ENCODE measurements at regions not wholly inside any gene's neighbourhood (a gene's known extent, or its start where the extent isn't known, plus 50 kb on each side); places are given as distances from the start of the nearest gene placed in this dataset.
"Not testable (repeated sequence)": the region's sequence is repeated elsewhere in the genome, so short reads cannot be mapped to it uniquely, and the experiment has no call there.

DNA sequence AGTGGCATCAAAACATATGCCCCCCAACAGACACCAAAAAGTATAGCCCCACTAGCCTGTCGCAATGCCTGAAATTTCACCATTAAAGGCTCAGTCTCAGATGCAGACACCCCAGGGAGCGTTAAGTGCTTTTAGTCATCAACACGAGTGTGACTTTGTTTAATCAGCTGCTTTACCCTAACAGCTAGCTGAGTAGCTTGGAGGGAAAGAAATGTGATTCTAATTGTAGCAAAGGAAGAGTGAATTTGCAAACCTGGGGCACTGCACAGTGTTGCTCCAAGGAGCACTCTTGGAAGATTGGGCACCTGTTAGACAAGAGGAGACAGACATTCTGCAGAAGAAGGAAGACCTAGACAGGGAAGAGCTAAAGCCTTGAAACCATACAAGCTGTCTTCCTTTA lies 145.1 kb downstream of the BEND2 start:
- Histone ChIP-seq H3K9me3 (no peaks in the 10 kb centered on the region), H3K36me3 (no peaks in the 10 kb centered on the region), H3K4me1 (no peaks in the 10 kb centered on the region), H3K27me3 (no peaks in the 10 kb centered on the region), H3K27ac (no peak overlapping the region), H3K4me3 (no peak overlapping the region)
- TF ChIP-seq, protein P1, sequence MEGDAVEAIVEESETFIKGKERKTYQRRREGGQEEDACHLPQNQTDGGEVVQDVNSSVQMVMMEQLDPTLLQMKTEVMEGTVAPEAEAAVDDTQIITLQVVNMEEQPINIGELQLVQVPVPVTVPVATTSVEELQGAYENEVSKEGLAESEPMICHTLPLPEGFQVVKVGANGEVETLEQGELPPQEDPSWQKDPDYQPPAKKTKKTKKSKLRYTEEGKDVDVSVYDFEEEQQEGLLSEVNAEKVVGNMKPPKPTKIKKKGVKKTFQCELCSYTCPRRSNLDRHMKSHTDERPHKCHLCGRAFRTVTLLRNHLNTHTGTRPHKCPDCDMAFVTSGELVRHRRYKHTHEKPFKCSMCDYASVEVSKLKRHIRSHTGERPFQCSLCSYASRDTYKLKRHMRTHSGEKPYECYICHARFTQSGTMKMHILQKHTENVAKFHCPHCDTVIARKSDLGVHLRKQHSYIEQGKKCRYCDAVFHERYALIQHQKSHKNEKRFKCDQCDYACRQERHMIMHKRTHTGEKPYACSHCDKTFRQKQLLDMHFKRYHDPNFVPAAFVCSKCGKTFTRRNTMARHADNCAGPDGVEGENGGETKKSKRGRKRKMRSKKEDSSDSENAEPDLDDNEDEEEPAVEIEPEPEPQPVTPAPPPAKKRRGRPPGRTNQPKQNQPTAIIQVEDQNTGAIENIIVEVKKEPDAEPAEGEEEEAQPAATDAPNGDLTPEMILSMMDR (IDR thresholded peaks at IDR 0.05): no peak
- no peak for TF ChIP-seq POLR2A (IDR thresholded peaks at IDR 0.05)
- DNase-seq: no peak
- intact Hi-C loops (cut with DNase I; ENCODE audit: low total_unique reads): no loop called here

DNA sequence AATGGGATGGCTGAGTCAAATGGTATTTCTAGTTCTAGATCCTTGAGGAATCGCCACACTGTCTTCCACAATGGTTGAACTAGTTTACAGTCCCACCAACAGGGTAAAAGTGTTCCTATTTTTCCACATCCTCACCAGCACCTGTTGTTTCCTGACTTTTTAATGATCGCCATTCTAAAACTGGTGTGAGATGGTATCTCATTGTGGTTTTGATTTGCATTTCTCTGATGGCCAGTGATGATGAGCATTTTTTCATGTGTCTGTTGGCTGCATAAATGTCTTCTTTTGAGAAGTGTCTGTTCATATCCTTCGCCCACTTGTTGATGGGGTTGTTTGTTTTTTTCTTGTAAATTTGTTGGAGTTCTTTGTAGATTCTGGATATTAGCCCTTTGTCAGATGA lies 152.6 kb downstream of the BEND2 start:
- H3K36me3 ChIP-seq; DNase-seq; H3K4me1 ChIP-seq; intact Hi-C loops (cut with DNase I; ENCODE audit: low total_unique reads); H3K27ac ChIP-seq; H3K4me3 ChIP-seq; H3K9me3 ChIP-seq; H3K27me3 ChIP-seq: not testable (repeated sequence)

DNA sequence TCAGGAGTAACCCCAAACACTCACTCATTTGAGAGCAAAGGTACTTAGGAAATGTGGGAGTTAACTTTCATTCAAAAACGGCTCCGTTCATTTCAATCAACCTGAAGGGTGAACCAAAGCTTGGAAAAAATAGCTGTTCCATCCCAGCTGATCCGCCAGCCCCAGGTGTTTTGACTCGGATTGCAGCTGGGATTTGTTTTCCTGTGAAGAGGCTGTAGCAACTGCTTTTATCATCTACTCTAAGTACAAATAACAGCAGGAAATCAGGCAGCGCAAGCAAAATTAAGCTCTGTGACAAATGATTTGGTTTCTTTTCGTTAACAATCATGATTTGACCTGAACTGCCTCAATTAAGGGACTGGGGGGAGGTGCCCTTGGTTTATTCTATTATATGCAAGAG lies 154.7 kb downstream of the BEND2 start:
- intact Hi-C loops (cut with DNase I; ENCODE audit: low total_unique reads): no loop called here
- peak in 1 of 2 donors; percentile 20 for DNase-seq
- no peaks in the 10 kb centered on the region for H3K36me3 ChIP-seq
- H3K9me3 ChIP-seq: no peaks in the 10 kb centered on the region
- H3K4me3 ChIP-seq: no peak overlapping the region
- no peaks in the 10 kb centered on the region for H3K4me1 ChIP-seq
- TF ChIP-seq POLR2A (IDR thresholded peaks at IDR 0.05): no peak
- TF ChIP-seq, protein P1 (IDR thresholded peaks at IDR 0.05): no peak
- H3K27ac ChIP-seq: no peak overlapping the region
- no peaks in the 10 kb centered on the region for H3K27me3 ChIP-seq

DNA sequence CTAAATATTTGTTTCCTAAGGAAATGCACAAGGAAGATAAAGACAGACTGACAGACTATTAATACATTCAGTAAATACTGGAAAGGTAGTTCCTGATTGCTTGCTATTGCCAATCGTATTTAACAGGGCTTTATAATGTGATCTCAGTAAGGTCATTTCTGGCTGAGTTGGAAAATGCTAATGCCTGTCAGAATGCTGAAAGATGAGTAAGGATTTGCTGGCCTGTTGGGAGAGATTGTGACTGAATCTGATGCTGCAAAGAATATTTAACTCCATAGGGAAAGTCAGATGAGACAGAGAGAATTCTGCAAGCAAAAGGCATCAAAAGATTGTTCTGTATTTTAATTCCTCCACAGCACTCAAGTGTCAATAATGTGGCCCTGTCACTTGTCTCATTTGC lies 169.0 kb downstream of the BEND2 start:
- Histone ChIP-seq H3K36me3 (no peaks in the 10 kb centered on the region), H3K4me3 (no peak overlapping the region), H3K27ac (no peak overlapping the region), H3K9me3 (no peaks in the 10 kb centered on the region), H3K4me1 (no peaks in the 10 kb centered on the region), H3K27me3 (no peaks in the 10 kb centered on the region)
- DNase-seq: no peak
- TF ChIP-seq, protein P1 (IDR thresholded peaks at IDR 0.05): no peak
- TF ChIP-seq POLR2A (IDR thresholded peaks at IDR 0.05): no peak
- intact Hi-C loops (cut with DNase I; ENCODE audit: low total_unique reads): no loop called here

DNA sequence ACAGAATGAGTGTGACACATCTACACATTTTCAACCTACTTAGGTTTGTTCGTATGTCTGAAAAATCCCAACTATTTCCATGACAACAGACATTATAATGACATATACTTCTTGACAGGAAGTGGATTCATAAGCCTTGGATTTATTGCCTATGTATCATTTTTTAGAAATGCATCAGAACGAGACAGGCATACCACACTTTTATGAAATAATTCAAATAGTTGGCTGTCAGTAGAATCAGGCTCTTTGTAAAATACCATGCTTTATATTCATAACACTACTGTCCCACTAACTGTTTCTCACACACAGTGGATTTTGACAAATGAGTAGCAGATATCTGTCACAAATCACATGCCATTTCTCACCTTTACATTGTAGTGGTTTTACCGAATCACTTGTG lies 173.2 kb downstream of the BEND2 start:
- H3K9me3 ChIP-seq: no peaks in the 10 kb centered on the region
- H3K4me1 ChIP-seq: no peaks in the 10 kb centered on the region
- no peak overlapping the region for H3K27ac ChIP-seq
- H3K4me3 ChIP-seq: no peak overlapping the region
- no peaks in the 10 kb centered on the region for H3K27me3 ChIP-seq
- intact Hi-C loops (cut with DNase I; ENCODE audit: low total_unique reads): no loop called here
- no peak for DNase-seq
- TF ChIP-seq, protein P1 (IDR thresholded peaks at IDR 0.05): no peak
- no peak for TF ChIP-seq POLR2A (IDR thresholded peaks at IDR 0.05)
- no peaks in the 10 kb centered on the region for H3K36me3 ChIP-seq

DNA sequence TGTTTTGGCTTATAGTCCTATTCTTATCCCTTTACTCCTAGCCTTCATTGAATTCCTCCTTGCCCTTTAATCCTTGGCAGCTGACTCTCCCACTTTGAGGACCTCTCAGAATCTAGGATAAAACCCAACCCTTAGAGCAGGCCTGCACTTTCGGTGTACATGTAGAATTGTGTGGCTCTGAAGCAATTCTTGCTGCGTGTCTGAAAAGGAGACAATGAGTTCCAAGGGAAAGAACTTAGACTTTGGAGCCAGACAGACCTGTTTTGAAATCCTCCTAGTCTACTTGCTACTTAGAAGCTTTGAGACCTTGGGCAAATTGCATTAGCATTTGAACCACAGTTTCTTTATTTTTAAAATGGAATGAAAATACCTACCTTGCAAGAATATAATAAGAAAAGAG lies 175.2 kb downstream of the BEND2 start:
- TF ChIP-seq, protein P1 (IDR thresholded peaks at IDR 0.05): no peak
- TF ChIP-seq POLR2A (IDR thresholded peaks at IDR 0.05): no peak
- DNase-seq: no peak
- no peaks in the 10 kb centered on the region for H3K36me3 ChIP-seq
- no peaks in the 10 kb centered on the region for H3K4me1 ChIP-seq
- H3K27me3 ChIP-seq: no peaks in the 10 kb centered on the region
- H3K27ac ChIP-seq: no peak overlapping the region
- H3K4me3 ChIP-seq: no peak overlapping the region
- intact Hi-C loops (cut with DNase I; ENCODE audit: low total_unique reads): no loop called here
- no peaks in the 10 kb centered on the region for H3K9me3 ChIP-seq

Measured in uterus (tissue), 3 donors.